ELF-1 (cell line): ENCODE measurements at regions not wholly inside any gene's neighbourhood (a gene's known extent, or its start where the extent isn't known, plus 50 kb on each side); places are given as distances from the start of the nearest gene placed in this dataset.
"Not testable (repeated sequence)": the region's sequence is repeated elsewhere in the genome, so short reads cannot be mapped to it uniquely, and the experiment has no call there.

Source experiments
- DNase-seq: peaks from one replicate; pipeline ENCODE4 v3.0.0-alpha.2; 2016; ENCODE audit warnings: low read depth, low spot score

DNA sequence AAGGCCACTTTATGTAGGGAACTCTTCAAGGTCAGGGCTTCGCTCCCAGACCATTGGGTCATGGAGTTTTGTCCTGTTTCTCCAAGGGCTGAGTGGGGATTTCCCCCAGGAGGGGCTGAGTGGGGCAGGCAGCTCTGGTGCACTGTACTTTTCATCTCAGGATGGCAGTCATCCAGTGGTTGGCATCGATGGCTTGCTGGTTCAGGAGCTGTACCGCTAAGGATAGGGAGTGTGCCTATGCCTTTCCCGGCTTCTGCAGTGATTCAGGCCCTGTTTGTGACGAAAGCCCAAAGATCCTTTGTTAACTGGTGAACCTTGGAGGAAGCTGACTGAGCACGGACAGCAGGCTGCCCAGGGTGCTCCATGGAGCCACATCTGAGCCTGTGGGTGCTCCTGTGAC lies 100.1 kb upstream of the GADD45A start:
- no peak for DNase-seq

- DNase-seq = no peak
Measured at GRCh38 chr1:67586596-67586995, 98.4 kb upstream of the GADD45A start.

DNA sequence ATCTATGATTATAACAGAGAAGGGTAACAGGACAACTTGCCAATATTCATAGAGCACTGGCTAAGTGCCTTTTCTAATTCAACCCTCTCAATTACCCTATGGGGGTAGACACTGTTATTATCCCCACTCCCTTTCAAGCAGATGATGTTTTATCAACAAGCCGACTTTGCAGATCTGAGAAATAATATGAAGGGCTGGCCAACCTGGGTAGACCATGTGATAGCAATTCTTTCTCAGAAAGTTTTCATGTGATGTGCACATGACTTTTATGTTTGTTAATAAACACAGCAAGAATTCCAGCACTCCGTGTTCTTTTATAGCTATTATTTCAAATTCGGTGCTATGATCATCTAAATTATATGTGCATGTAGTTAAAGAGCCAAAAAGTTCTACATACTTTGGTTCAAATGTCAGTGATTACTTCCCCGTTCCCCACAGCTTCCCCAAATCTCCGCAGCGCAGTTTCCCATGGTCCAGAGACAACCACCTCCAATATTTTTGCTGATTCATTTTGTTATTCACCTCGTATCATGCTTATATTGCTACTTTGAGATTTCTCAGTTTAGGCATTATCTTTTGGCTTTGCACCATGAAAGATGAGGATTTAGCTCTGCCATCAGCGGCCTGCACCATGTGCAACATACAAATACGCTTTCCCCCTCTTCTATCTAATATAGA lies 96.7 kb upstream of the GADD45A start:
- no peak for DNase-seq

DNA sequence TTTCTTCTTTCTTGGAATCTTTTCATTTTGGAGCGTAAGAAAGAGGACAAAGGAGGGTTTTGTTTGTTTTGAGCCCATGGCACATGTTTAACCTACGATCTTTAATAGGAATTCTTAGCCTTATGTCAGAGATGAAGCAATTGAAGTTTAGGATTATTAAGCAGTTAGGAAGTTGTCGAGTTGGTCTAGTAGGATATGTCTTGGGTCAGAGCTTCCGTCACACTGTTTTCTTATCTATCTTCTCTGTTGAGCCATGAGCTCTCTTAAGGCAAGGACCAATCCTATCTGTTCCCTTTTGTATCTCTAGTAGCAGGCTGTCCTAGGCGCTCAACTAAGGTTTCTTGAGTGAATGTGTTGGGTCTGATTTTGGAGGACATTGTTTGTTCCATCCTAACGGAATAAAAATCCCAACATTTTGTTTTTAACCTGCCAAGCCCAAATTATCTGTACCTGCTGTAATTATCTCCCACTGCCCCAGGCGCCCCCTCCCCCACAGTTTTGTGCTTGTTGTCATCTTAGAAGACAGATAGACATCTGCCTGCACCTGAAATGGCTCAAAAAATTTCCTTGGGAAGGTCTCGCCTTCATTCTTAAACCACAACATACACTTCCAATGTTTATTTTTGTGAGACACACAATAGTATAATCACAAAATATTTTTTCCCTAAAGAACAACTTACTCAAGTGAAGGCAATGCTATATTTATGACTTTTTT lies 95.3 kb upstream of the GADD45A start:
- peak; percentile 41 for DNase-seq

GRCh38 chr1:67590329-67590728 lies 94.7 kb upstream of the GADD45A start:
- DNase-seq = peak; percentile 30

GRCh38 chr1:67594764-67595163 lies 90.2 kb upstream of the GADD45A start:
- DNase-seq = no peak

DNA sequence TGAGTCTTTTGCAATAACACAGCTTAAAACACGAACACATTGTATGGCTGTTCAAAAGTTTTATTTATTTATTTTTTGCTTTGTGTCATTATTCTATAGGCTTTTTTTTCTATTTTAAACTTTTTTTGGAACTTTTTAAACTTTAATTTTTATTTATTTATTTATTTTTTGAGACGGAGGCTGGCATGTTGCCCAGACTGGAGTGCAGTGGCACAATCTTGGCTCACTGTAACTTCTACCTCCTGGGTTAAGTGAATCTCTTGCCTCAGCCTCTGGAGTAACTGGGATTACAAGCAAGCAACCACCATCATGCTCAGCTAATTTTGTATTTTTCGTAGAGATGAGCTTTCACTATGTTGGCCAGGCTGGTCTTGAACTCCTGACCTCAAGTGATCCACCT lies 88.3 kb upstream of the GADD45A start:
- no peak for DNase-seq

- DNase-seq = no peak
Measured at GRCh38 chr1:67597336-67597735, 87.7 kb upstream of the GADD45A start.

- DNase-seq = peak; percentile 60
Measured at GRCh38 chr1:67599085-67599484, 85.9 kb upstream of the GADD45A start.

- peak; percentile 78 for DNase-seq
Measured at GRCh38 chr1:67601539-67601938, 83.5 kb upstream of the GADD45A start.

DNA sequence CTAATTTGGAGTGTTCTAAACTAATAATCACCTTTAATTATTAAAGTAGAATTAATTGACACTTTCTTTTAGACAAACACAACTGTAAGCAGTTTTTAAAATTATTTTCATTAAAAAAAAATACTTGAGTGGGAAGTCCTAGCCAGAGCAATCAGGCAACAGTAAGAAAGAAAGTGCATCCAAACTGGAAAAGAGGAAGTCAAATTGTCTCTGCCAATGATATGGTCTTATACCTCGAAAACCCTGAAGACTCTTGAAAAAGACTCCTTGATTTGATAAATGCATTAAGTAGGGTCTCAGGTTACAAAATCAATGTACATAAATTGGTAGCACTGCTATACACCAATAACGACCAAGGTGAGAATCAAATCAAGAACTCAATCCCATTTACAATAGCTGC lies 83.0 kb upstream of the GADD45A start:
- DNase-seq = no peak

GRCh38 chr1:67604778-67605177 lies 80.2 kb upstream of the GADD45A start:
- peak; percentile 83 for DNase-seq

- DNase-seq = peak; percentile 37
Measured at GRCh38 chr1:67605209-67605780, 79.7 kb upstream of the GADD45A start.

DNA sequence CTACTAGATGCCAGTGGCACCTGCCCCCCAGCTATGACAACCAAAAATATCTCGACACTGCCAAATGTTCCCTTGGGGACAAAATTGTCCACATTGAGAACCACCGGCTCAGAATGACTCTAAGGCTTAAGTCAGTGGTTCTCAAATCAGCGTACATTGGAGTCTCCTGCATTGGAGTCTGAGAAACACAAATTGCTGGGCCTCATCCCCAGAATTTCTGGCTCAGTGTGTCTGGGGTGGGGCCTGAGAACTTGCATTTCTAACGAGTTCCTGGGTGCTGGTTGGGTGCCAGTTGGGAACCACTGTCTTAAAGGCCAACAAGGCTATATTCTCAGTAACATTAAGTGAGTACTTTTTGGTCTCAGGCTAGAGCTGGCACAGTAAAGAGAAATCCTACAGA lies 77.7 kb upstream of the GADD45A start:
- DNase-seq = no peak

DNA sequence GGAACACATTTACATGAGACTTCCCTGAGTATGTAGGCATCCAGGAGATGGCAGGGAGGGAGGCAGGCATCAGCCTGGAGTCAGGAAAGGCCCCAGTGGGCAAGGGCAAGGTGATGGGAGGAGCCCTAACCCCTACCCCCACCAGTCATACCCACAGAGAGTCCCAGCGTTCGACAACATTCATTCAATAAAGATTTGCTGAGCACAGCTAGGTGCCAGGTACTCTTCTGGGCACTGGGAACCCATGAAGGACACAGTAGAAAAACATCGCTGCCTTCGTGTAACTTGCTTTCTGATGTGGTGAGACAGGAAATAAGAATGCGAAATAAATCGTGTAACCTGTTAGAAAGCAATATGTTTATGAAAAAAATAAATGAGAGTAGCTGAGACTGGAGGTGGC lies 77.3 kb upstream of the GADD45A start:
- DNase-seq = no peak

- DNase-seq = no peak
Measured at GRCh38 chr1:67608661-67609576, 76.1 kb upstream of the GADD45A start.

- no peak for DNase-seq
Measured at GRCh38 chr1:67609577-67610341, 75.2 kb upstream of the GADD45A start.

GRCh38 chr1:67610450-67610849 lies 74.6 kb upstream of the GADD45A start:
- no peak for DNase-seq

DNA sequence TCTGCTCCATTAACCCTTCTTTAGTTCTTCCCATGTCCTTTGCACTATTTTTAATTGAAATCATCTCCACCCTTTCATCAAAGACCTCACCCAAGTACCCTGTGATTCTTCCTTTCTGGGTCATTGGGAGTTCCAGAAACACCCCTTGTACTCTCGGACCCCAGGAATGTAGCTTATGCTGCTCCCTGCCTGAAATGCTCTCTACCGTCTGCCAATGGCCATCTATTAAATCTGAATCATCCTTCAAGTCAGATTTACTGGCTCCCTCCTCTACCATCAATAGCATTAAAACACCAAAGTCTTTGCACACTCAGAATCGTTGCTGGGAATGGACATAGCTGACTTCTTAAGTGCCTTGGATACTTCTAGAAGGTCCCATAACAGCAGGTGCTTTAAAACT lies 73.2 kb upstream of the GADD45A start:
- no peak for DNase-seq

- DNase-seq = no peak
Measured at GRCh38 chr1:67612788-67613241, 72.2 kb upstream of the GADD45A start.

- DNase-seq = not testable (repeated sequence)
Measured at GRCh38 chr1:67613479-67613878, 71.5 kb upstream of the GADD45A start.
